ENCODE measurements at regions not wholly inside any gene's neighbourhood (a gene's known extent, or its start where the extent isn't known, plus 50 kb on each side); places are given as distances from the start of the nearest gene placed in this dataset.

DNA sequence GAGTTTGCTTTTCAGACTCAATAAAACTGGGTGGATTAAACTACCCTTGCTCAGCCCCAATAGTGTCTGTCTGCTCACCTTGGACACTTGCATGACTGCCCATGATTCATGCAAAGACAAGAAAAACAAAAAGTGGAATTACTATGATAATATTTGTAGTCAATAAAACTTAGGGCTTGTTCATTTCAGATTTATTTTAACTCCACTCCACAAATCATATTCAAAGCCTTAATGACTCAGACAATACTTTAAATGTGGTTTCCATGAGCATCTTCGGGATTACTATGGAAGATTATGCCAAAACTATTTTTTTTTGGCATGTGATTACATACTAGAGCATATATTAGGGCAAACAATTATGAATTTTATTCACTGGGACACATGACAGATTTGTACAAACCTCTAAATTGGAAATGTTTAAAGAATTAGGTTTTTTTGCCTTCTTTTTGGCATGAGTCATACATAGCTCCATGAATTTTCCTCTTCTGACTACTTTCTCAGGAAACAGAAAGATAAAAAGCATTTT is 468.9 kb downstream of the ACTL7B start:
- FAIRE-seq: no peak
- no peak for DNase-seq (ENCODE audit: insufficient read length, low spot score)

DNA sequence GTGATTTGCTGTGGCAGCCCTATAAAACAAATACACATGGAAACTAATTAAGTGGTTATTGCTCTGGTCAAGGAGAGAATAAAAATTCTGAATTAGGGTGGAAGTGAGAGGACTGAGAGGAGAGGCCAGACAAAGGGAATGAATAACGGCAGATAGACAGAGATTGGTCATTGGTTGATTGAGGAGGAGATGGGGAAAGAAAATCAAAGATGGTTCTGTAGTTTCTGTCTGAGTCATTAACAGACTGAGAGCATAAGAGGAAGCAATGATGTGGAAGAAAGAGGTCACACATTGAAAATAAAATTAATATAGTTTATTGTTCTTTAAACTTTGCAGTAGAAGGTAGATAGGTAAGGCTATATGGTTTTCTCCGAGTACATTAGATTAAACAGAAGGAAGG is 469.8 kb downstream of the ACTL7B start:
- FAIRE-seq: no peak
- no peak for DNase-seq (ENCODE audit: insufficient read length, low spot score)

- DNase-seq (ENCODE audit: insufficient read length, low spot score): no peak
- no peak for FAIRE-seq
Observed at GRCh38 chr9:108383796-108384195, 472.0 kb downstream of the ACTL7B start.

- FAIRE-seq (no peak), DNase-seq (ENCODE audit: insufficient read length, low spot score) (no peak)
Observed at GRCh38 chr9:108382310-108382709, 473.5 kb downstream of the ACTL7B start.

GRCh38 chr9:108377881-108378280 is 477.9 kb downstream of the ACTL7B start:
- no peak for FAIRE-seq
- DNase-seq (ENCODE audit: insufficient read length, low spot score): no peak

- no peak for FAIRE-seq
Observed at GRCh38 chr9:108377382-108377781, 478.4 kb downstream of the ACTL7B start.

GRCh38 chr9:108376140-108376539 is 479.6 kb downstream of the ACTL7B start:
- no peak for FAIRE-seq
- no peak for DNase-seq (ENCODE audit: insufficient read length, low spot score)

More at GRCh38 chr9:108377382-108377781, 478.4 kb downstream of the ACTL7B start:
- no peak for DNase-seq (ENCODE audit: insufficient read length, low spot score)

DNA sequence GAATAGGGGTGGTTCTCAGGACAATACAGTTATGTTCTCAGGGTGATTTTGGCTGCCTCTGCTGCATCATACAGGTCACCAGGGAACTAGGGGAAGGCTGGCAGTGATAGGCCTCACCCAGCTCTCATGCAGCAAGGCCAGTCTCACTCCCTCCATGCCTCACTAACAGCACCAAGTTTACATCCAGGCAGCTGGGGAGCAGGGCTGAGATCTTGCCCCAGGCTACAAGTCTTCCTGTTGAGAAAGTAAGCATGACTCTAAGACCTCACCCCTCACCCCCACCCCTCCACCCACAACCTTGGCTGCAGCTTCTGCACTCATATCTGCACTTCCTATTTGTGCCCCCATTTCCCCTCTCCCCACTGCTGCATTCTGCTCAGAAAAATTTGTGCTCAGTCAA is 481.2 kb downstream of the ACTL7B start:
- DNase-seq (ENCODE audit: insufficient read length, low spot score): no peak

DNA sequence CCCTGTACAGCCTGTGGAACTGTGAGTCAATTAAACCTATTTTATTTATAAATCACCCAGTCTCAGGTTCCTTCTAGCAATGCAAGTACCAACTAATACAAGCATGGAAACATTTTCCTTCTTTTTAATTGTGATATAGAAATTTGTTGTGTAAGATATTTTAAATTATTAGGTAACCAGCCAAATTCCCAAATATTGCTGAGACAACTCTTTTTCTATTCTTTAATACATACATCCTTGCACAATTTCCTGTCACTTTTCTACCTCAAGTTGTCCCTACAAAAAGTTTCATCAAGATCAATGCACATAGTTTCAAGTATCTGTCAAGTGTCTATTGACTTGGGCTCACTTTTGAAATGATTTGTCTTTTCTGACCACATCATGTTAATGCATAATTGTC is 488.6 kb downstream of the ACTL7B start:
- no peak for DNase-seq (ENCODE audit: insufficient read length, low spot score)
- no peak for FAIRE-seq

More for the DNA sequence above, 481.2 kb downstream of the ACTL7B start:
- FAIRE-seq: no peak

DNA sequence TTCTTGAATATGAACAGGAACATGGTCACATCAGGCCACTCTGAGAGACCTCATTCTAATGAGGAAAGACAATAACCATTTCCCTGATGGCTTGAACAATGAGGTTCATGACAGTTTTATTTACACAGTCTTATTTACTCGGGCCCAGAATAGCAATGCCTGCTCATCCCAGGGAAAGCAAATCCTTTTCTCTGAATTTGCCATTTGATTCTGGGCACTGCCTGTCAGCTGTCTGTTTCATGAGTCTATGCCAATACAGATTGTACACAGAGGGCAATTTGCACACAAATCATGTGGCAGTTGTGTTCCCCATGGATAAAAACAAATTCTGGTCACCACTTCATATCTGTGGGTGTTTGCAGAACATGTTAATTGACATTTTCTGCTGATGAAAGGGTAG is 492.5 kb downstream of the ACTL7B start:
- FAIRE-seq (no peak), DNase-seq (ENCODE audit: insufficient read length, low spot score) (no peak)

DNA sequence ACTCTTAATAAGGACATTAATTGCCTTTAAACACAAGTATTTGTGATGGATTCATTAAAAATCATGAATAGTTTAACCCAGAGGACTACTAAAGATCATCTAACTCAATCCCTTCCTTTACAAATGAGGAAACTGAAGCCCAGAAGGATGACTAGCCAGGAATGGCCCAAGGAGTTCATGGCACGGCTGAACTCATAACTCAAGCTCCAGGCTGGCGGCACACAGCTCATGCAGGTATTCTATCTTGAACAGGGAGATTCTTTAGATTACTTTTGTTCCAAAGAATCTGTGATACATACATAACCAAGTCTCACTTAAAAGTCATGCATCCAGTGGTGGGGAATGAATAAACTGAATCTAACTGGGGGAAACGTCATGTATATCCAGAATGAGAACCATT is 495.5 kb downstream of the ACTL7B start:
- FAIRE-seq (no peak), DNase-seq (ENCODE audit: insufficient read length, low spot score) (no peak)

DNA sequence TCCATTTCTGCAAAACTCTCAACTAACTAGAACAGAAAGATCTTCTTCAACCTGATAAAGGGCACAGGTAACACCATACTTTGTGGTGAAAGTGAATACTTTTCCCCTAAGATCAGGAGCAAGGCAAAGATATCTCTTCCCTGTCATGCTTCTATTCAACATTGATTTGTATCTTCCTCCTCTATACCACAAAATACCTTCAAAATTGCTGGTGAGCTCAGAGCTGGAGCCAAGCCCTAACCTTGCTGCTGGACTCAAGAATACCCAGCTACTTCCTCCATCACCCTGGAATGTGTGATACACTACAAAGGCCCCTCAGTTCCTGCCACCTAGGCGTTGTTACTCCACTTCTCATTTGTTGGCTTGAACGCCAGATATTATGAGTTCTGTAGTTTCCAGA is 499.0 kb downstream of the ACTL7B start:
- DNase-seq (ENCODE audit: insufficient read length, low spot score): no peak
- FAIRE-seq: no peak

- DNase-seq (ENCODE audit: insufficient read length, low spot score) (no peak), FAIRE-seq (no peak)
Observed at GRCh38 chr9:108351571-108351970, 504.2 kb downstream of the ACTL7B start.

- FAIRE-seq (no peak), DNase-seq (ENCODE audit: insufficient read length, low spot score) (no peak)
Observed at GRCh38 chr9:108347463-108348188, 508.2 kb downstream of the ACTL7B start.

- no peak for FAIRE-seq
Observed at GRCh38 chr9:108345826-108346225, 510.0 kb downstream of the ACTL7B start.

GRCh38 chr9:108339251-108339650 is 516.5 kb downstream of the ACTL7B start:
- FAIRE-seq: no peak
- no peak for DNase-seq (ENCODE audit: insufficient read length, low spot score)

More at GRCh38 chr9:108345826-108346225, 510.0 kb downstream of the ACTL7B start:
- DNase-seq (ENCODE audit: insufficient read length, low spot score): no peak

GRCh38 chr9:108336575-108336974 is 519.2 kb downstream of the ACTL7B start:
- DNase-seq (ENCODE audit: insufficient read length, low spot score): no peak
- FAIRE-seq: no peak

GRCh38 chr9:108333530-108333983 is 522.2 kb downstream of the ACTL7B start:
- FAIRE-seq: no peak

GRCh38 chr9:108331596-108331995 is 524.2 kb downstream of the ACTL7B start:
- DNase-seq (ENCODE audit: insufficient read length, low spot score): no peak
- FAIRE-seq: no peak

More at GRCh38 chr9:108333530-108333983, 522.2 kb downstream of the ACTL7B start:
- DNase-seq (ENCODE audit: insufficient read length, low spot score): no peak

- no peak for DNase-seq (ENCODE audit: insufficient read length, low spot score)
- FAIRE-seq: no peak
Observed at GRCh38 chr9:108325406-108325805, 530.4 kb downstream of the ACTL7B start.

- DNase-seq (ENCODE audit: insufficient read length, low spot score) (no peak), FAIRE-seq (no peak)
Observed at GRCh38 chr9:108323615-108324014, 532.2 kb downstream of the ACTL7B start.

DNA sequence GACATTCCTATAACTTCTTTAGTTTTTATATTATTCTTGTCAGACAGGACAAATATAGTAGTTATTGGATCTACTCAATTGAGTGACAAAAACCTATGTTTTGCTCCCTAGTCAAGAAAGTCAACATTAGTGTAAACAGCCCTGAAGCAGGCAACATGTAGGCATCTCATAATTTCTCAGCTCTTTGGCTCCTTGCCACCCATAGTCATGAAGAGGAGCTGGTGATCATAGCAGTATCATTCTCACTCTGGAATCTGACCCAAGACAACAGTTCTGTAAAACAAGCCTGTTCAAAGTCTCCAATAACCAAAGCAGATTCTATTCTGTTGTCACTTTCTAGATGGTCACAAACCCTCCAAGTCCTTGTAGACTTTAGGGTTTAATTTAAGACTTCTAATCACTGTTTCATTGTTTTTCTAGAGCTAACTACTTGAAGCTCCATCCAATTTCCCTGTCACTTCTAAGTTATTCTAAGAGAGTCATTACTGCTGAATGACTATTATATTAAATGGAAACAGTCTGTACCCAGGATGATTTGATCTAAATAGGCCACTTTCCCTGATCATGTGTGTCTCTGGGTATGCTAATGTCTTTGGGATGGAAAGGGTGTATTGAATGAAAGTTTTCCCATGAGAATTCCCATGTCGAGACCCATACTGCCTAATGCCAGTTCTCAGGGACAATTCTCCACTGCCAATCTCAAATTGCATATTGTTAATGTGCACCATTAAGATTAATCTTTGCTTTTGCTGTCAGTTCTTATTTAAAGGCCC is 533.3 kb downstream of the ACTL7B start:
- DNase-seq (ENCODE audit: insufficient read length, low spot score) (no peak), FAIRE-seq (no peak)

Measured in HTR-8/SVneo (cell line).